ENCODE measurements at regions not wholly inside any gene's neighbourhood (a gene's known extent, or its start where the extent isn't known, plus 50 kb on each side); places are given as distances from the start of the nearest gene placed in this dataset.
A peak's percentile ranks its signal among the peaks of the same experiment; 100 is the strongest.
"Not testable (repeated sequence)": the region's sequence is repeated elsewhere in the genome, so short reads cannot be mapped to it uniquely, and the experiment has no call there.

DNA sequence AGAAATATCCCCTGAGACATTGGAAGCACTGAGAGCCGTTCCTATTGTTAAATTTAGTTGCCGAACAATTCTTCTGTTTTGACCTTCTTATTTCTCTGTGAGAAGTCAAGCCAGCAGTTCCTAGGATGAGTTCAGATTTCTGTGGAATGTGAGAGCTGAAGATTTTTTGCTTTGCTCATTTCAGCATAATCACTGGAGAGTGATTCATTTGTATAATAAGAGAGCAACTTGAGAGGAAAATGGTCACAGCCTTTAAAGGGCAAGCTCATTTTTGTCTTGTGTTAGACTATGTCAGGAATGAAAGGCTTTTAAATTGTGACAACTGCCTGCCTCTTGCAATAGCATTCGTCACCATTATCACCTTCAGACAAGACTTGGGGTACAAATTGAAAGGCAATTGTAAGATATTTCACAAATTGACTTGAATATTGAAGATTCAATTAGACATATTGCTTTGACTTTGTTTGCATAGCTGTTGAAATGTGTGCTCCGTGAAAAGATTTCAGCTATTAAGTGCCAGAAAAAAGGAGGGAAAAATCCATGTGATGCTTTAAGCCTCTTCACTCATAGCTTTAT, 900.0 kb upstream of the GOT2 start:
- peak; percentile 92 for DNase-seq (ENCODE audit: low read depth)

DNA sequence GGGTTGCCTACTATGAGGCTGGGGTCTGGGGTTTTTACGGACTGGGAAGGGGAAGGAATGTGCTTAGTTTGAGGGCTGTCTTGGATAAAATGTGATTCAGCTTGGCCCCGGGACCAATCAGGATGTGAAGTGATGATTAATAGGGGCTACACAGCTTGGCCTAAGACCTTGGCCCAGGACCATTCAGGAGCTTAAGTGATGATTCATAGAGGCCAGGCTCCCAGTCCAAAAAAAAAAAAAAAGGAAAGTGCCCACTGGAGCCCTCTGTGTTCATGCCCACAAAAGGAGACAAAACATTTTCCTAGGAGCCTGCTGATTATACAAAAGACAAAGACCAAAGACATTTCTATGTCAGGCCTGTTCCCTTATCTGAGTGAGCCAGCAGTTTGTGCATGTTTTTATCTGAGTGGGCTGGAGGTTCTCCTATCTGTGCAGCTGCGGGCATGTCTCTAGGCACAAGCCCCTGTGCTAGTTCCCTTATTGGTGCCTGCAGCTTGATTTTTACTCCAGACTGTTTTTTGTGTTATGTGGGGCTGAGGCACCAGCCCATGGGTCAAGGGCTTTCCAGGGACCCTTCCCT, 898.2 kb upstream of the GOT2 start:
- DNase-seq (ENCODE audit: low read depth) = peak; percentile 96

- DNase-seq (ENCODE audit: low read depth) = not testable (repeated sequence)
These were observed 890.3 kb upstream of the GOT2 start for GRCh38 chr16:59624381-59624780.

GRCh38 chr16:59614466-59615240, 880.5 kb upstream of the GOT2 start:
- DNase-seq (ENCODE audit: low read depth) = no peak

- not testable (repeated sequence) for DNase-seq (ENCODE audit: low read depth)
These were observed 878.9 kb upstream of the GOT2 start for GRCh38 chr16:59612910-59613620.

DNA sequence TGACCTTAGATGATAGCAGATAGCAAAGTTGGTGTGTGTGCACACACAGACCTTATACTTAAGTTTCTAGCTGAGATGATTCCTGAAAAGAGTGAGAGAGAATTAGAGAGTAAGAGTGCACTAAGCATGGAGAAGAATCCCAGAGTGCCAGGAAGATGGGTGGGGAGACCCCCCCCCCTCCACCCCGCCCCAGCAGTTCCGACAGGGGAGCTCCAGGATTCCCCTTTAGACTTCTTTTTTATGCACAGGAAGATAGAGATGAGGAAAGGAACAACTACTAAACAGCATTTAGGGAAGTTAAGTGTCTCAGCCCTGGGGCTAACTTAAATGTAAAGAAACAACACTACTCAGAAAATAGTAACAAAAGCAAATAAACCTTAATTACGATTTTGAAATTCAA, 878.0 kb upstream of the GOT2 start:
- DNase-seq (ENCODE audit: low read depth) = no peak

GRCh38 chr16:59611556-59611955, 877.4 kb upstream of the GOT2 start:
- peak; percentile 53 for DNase-seq (ENCODE audit: low read depth)

DNA sequence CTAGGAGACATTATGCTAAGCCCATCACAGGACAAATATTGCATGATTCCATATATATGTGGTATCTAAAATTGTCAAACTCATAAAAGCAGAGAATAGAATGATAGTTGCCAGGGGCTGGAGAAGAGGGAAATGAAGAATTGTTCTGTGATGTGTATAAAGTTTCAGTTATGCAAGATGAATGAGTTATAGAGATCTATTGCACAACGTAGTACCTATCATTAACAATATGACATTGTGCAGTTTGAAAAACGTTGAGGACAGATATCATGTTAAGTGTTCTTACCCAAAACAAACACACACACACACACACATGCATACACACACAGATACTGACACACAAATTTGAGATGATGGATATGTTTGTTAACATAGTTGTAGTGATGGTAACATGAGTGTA, 871.6 kb upstream of the GOT2 start:
- no peak for DNase-seq (ENCODE audit: low read depth)

GRCh38 chr16:59604354-59604753, 870.2 kb upstream of the GOT2 start:
- no peak for DNase-seq (ENCODE audit: low read depth)

DNA sequence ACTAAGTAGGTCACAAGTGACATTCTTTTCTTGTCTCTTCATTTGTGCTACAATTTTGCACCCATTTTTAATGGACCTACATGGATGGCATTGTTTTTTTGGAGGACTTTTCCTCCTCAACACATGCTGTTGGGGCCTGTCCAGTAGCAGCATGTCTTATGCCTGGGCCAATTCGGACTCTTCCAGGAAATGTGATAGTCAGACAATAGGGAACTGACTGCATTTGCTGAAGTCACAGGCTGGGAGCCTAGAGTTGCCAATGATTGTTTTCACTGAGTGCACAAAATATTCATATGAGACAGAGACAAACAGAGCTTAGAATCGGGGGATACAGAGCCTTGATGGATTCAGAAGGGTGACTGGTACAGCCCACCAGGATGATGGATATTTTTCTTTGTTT, 867.3 kb upstream of the GOT2 start:
- DNase-seq (ENCODE audit: low read depth) = no peak

DNA sequence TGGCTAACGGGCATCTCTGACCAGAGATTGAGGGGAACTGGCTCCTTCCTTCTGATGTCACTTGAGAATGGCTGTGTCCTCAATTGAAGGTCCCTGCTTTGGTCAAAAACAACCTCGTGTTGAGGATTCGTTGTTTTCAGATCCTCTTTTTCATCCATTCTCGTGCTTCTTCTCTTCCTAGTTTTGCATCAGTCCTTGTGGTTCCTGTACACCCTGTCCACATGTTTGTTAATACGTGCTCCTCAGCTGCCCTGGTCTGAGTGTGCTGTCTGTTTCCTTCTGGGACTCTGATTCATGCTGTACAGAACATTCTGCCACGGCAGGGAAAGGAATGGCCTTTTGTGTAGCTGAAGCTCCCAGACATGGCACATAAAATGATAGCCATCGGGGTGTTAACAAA, 863.2 kb upstream of the GOT2 start:
- DNase-seq (ENCODE audit: low read depth) = no peak

DNA sequence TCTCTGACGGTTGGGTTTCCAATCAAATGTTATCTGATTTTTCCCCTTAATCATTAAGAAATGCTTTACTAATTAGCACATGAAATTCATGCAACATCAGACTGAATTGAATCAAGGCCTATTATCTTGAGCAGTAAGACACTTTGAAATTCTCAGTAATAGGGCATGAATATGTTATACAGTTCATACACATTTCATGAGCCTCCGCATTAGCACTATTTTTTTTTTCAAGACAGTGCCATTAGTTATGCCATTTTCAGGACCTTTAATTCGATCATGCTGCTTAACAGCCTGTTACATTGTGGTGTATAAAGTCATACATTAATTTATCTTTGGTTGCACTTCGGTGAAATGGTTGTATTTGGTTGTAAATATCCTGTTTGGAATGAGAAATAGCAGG, 862.6 kb upstream of the GOT2 start:
- DNase-seq (ENCODE audit: low read depth) = no peak

GRCh38 chr16:59593194-59593661, 859.1 kb upstream of the GOT2 start:
- DNase-seq (ENCODE audit: low read depth) = peak; percentile 52

DNA sequence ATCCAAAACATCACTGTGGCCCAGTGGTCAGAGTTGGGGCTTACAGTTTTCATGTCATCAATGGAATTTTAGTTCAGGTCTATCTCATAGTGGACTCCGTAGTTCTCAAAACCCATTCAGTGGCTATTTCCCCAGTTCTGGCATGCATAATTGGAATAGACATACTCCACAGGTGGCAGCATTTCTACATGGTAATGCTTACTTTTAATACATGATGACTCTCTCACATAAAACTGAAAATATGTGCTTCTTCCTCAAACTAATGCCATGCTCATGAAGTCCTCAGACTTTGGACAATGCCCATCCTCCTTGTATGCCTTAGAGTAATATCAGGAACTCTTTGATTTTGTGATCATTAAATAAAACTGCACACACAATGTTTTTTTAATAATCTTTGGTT, 857.4 kb upstream of the GOT2 start:
- peak; percentile 48 for DNase-seq (ENCODE audit: low read depth)

DNA sequence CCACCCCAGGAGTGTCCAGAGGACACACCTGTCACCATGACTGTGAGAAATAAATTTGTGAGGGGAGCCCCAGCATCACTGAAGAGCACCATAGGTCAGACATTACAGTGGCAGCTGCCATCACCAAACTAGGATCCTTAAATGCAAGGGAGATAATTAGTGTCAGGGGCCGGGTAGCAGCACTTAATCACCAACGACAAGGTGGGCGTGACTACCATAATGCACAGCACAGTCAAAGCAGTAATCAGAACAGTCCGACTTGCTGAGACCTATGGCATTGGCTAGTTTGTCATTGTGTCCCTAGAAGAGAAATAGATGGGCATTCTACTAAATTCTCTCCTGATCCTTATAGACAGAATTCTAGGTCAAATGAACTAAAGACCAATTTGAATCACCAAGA, 856.7 kb upstream of the GOT2 start:
- no peak for DNase-seq (ENCODE audit: low read depth)

- DNase-seq (ENCODE audit: low read depth) = no peak
These were observed 852.2 kb upstream of the GOT2 start for GRCh38 chr16:59586331-59586730.

DNA sequence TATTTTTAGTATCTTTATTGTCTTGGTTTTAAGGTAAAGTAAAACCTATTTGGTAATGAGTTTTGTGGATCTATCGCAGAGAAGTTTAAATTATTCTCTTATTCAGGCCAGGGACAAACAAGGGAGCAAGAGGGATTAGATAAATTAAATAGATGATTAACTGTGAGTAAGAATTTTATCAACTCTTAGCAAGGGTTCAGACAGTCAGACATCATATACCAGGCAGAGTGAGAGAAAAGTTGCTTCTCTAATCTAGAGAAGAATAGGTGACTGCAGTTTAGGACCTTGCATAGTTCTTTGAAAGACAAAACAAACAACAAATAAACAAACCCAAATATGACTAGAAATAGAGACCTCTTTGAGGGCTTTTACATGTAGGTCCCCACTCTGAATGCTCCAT, 840.2 kb upstream of the GOT2 start:
- DNase-seq (ENCODE audit: low read depth) = peak; percentile 17

- peak; percentile 89 for DNase-seq (ENCODE audit: low read depth)
These were observed 839.6 kb upstream of the GOT2 start for GRCh38 chr16:59573528-59574271.

GRCh38 chr16:59567496-59567895, 833.4 kb upstream of the GOT2 start:
- no peak for DNase-seq (ENCODE audit: low read depth)

- DNase-seq (ENCODE audit: low read depth) = peak; percentile 15
These were observed 832.3 kb upstream of the GOT2 start for GRCh38 chr16:59566446-59566845.

DNA sequence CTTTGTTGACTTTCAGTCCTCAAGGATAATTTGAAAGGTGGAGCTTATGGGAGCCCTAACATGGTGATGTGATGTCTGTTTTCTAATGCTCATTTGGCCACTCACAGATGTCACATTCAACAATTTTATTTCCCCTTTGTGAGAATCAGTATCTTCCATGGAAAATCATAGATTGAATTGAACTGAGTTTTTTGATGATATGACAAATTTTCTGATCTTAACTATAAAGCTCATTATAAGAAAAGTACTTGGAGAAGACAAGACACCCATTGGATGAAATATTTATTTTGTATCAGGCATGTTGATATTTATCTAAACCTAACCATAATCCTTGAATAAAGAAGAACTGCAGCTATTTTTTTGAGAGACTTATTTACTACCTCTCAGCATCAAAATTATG, 824.6 kb upstream of the GOT2 start:
- no peak for DNase-seq (ENCODE audit: low read depth)

DNA sequence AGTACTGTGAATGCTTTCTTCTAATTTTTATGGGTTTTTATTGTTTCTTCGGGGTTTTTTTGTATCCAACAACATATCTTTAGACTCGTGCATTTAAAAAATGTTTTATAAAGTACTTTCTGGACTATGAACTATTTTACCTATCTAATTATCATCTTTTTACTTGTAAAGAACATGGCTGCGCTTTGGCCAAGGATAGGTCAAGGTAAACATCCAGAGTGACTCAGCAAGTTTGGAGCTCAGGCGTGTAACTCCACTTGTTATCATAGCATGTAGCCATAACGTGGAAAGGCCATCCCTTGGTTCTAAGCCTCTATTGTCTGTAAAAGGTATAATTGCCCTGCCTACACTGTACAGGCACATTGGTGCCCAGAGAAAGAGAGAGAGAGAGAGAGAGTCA, 818.0 kb upstream of the GOT2 start:
- no peak for DNase-seq (ENCODE audit: low read depth)

Measured in M059J (cell line).